AG04449 (cell line): ENCODE measurements at regions not wholly inside any gene's neighbourhood (a gene's known extent, or its start where the extent isn't known, plus 50 kb on each side); places are given as distances from the start of the nearest gene placed in this dataset.

Experiments used
- CTCF ChIA-PET: fragments of 350-600 bp; formaldehyde crosslinking; extraction: SDS; loops from one replicate; lab custom pipeline; 2021; ENCODE audit warnings: antibody characterized with exemption; lab: Yijun Ruan, JAX
- POLR2A ChIA-PET: fragments of 400-600, 350-600 bp; formaldehyde crosslinking; extraction: SDS; loops from one replicate; lab custom pipeline; 2020; ENCODE audit warnings: antibody characterized with exemption, inconsistent platforms; lab: Yijun Ruan, JAX
- DNase-seq: peaks from one replicate; pipeline ENCODE4 v3.0.0-alpha.2; 2010; ENCODE audit warnings: low read depth, low spot score
- H3K4me3 ChIP-seq: 2 replicates; pipeline ENCODE4 v1.5.1; 2011; ENCODE audit warnings: low read depth, mild to moderate bottlenecking, control low read depth, low read length
- TF ChIP-seq, protein P1 (sequence below): IDR thresholded peaks from one replicate; pipeline ENCODE4 v1.5.1; 2011; ENCODE audit warnings: mild to moderate bottlenecking, moderate library complexity, low read length, control low read depth, inconsistent platforms; ENCODE audit not compliant: insufficient read depth; ENCODE audit errors: missing control alignments

DNA sequence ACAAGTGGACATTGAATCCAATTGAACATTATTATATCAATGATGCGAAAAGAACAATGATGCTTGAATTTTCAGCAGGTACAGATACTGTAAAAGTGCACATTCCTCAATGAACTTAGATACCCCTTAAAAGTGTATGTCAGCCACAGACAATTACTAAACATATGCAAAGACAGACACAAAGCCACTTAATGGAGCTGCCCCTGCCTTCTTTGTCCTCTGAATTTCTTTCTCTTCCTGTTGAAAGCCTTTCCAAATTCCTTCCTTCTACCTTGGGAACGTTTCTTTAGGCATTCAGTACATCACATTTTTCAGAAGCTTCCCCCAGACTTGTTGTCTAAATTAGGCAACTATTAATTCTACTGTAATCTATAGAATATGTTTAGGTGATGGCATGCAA is 706.8 kb upstream of the MBL2 start:
- TF ChIP-seq, protein P1, sequence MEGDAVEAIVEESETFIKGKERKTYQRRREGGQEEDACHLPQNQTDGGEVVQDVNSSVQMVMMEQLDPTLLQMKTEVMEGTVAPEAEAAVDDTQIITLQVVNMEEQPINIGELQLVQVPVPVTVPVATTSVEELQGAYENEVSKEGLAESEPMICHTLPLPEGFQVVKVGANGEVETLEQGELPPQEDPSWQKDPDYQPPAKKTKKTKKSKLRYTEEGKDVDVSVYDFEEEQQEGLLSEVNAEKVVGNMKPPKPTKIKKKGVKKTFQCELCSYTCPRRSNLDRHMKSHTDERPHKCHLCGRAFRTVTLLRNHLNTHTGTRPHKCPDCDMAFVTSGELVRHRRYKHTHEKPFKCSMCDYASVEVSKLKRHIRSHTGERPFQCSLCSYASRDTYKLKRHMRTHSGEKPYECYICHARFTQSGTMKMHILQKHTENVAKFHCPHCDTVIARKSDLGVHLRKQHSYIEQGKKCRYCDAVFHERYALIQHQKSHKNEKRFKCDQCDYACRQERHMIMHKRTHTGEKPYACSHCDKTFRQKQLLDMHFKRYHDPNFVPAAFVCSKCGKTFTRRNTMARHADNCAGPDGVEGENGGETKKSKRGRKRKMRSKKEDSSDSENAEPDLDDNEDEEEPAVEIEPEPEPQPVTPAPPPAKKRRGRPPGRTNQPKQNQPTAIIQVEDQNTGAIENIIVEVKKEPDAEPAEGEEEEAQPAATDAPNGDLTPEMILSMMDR, result no peak
- no peak for DNase-seq
- no peak overlapping the region for H3K4me3 ChIP-seq
- ChIA-PET CTCF (no interaction called here), POLR2A (no interaction called here)

DNA sequence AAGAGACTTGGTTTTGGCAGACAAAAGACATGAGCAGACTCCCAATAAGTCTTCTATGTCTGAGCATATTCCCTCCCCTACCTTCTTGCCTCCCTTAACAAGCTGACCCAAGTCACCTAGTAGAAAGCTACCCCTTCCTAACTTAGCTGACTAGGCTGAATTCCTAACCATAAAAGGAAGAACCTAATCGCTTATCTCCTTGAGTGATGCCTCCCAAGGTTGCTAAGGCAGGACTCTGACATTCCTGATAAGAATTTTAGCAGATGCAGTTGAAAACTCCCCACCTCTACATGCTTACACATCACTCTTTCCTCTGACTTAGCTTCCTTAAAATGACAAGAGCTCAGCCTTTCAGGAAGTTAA is 704.7 kb upstream of the MBL2 start:
- POLR2A ChIA-PET, result no interaction called here
- TF ChIP-seq, protein P1, result no peak
- CTCF ChIA-PET, result no interaction called here

DNA sequence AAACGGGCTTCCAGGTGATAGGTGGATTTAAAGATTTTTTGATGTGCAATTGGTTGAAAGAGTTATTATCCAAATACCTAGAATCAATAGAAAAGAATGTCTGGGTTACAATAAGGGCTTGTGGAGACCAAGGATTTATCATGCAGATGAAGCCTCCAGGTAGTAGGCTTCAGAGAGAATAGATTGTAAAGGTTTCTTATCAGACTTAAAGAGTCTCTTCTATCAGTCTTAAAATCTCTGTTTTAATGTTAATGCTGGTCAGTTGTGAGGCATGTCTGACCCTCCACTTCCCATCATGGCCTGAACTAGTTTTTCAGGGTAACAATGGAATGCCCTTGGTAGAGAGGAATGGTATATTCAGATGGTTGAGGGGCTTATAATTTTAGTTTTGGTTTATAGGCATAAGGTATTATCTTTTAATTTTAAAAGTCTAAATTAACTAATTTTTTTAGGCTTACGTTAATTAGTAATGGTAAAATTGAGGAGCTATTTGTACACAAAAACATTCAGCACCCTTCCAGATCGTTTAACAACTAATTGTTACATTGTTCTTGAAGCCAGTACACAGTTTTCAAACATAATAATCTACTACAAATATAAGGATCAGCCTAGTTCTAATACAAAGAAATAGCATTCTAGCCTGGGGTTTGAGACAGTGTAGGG is 704.2 kb upstream of the MBL2 start:
- CTCF ChIA-PET, result no interaction called here
- no peak overlapping the region for H3K4me3 ChIP-seq
- DNase-seq, result no peak
- TF ChIP-seq, protein P1, result no peak
- POLR2A ChIA-PET, result no interaction called here

More for the DNA sequence above, 704.7 kb upstream of the MBL2 start:
- H3K4me3 ChIP-seq, result no peak overlapping the region
- no peak for DNase-seq

DNA sequence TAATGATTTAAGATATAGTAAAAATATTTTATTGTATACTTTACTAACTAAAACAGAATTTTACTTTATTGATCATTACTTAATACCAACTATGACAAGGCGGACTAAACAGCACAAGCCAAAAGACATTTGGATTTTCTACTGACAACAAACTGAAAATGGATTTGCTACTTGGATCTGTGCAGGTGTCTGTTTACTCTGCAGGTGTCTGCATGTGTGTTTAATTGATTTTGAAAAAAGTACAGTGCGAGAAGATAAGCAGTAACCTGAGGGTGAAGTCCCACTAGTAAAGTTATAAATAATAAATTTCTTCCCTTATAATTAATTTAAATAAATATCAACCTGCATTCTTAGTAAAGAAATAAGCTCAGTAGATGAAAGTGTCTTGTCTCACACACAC is 696.8 kb upstream of the MBL2 start:
- CTCF ChIA-PET, result no interaction called here
- DNase-seq, result no peak
- no peak overlapping the region for H3K4me3 ChIP-seq
- TF ChIP-seq, protein P1, result no peak
- POLR2A ChIA-PET, result no interaction called here

DNA sequence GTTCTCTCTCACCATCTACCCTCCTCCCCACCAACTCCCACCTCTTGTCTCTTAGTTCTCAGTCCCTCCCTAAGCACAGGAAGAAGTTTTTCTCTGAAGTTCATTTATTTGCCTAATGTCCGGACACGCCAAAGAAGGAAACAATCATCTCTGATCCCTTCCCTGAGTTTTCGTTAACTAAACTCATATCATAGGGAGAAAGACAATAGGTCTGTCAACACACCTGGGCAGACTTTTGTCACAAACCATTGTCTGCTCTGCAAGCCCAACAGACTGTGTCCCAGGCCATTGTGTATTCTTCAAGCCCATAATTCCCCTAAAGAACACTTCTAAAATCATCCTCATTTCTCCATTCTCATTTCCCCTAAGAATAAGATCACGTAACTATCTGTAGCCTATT is 691.0 kb upstream of the MBL2 start:
- ChIA-PET CTCF (no interaction called here), POLR2A (no interaction called here)
- H3K4me3 ChIP-seq, result no peak overlapping the region
- no peak for DNase-seq
- TF ChIP-seq, protein P1, result no peak

DNA sequence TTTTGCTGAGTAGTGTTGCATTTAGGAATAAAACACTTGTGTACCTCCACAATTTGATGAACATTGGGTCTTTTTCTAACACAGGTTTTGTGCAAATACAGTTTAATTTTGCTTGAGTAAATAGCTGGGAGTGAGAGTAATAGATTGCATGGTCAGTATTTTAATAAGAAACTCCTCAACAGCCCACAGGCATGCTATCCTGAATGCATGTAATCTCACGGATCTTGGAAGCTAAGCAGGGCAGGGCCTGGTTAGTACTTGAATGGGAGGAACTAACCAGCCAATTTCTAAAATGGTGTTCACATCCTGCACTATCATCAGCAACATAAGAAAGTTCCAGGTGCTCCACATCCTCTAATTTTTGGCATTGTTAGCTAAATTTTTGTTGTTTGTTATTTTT is 685.4 kb upstream of the MBL2 start:
- no peak for DNase-seq
- ChIA-PET POLR2A (no interaction called here), CTCF (no interaction called here)
- TF ChIP-seq, protein P1, result no peak
- no peak overlapping the region for H3K4me3 ChIP-seq
